ENCODE measurements at regions not wholly inside any gene's neighbourhood (a gene's known extent, or its start where the extent isn't known, plus 50 kb on each side); places are given as distances from the start of the nearest gene placed in this dataset.

DNA sequence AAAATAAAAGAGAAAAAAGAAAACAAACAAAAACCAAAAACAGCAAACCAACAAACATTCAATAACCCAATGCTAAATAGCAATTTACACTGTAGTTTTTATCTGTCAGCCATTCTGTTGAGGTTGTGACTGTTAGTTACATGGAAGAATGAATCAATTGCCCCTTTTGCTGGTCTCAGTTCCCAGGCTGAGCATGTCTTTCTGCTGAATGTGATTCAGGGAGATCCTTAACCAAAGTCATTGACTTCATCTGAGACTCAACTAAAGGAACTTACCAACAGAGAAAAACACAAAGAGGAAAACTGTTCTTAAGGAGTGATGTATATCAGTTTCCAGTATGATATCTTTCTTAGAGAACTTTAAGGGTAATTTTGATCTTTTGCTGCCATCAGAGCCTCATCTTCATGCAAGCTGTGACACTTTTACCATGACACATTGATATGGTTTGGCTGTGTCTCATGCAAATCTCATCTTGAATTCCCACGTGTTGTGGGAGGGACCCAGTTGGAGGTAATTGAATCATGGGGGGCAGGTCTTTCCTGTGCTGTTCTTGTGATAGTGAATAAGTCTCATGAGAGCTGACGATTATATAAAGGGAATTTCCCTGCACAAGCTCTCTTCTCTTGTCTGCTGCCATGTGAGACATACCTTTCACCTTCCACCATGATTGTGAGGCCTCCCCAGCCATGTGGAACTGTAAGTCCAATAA is 469.8 kb downstream of the KIF20B start:
- TF ChIP-seq POLR2A (IDR thresholded peaks at IDR 0.05) (no peak), CTCF (IDR thresholded peaks at IDR 0.05 in 4 of 5, conservative IDR thresholded peaks at IDR 0.05 in 1 of 5) (no peak)

Data from gastrocnemius medialis (tissue), 4 donors.